HCT116 (cell line): ENCODE measurements at regions not wholly inside any gene's neighbourhood (a gene's known extent, or its start where the extent isn't known, plus 50 kb on each side); places are given as distances from the start of the nearest gene placed in this dataset.

Experiments used
- ATAC-seq: fragments of 200-7000 bp; cut with Tn5 transposase; 2 replicates; pipeline ENCODE4 v1.9.1; 2020; ENCODE audit warnings: mild to moderate bottlenecking, moderate library complexity
- BruUV-seq: library from RNA; stranded (reverse); fragments of 400-500 nt; replicated peaks from 2 replicates; lab custom pipeline; 2021; lab: Mats Ljungman, UMichigan
- CTCF ChIA-PET: fragments of 300-600 bp; sonication (Branson Sonifier 250); formaldehyde crosslinking; loops from one replicate; lab custom pipeline; 2021; ENCODE audit warnings: antibody characterized with exemption; lab: Charles Lee
- POLR2A ChIA-PET: fragments of 300-600, 350-600 bp; sonication (Branson Sonifier 250); formaldehyde crosslinking; loops from one replicate; lab custom pipeline; 2021; ENCODE audit warnings: antibody characterized with exemption; lab: Charles Lee
- RAD21 ChIA-PET, 2 experiments: fragments of 300-600 bp; sonication (Branson Sonifier 250); formaldehyde crosslinking; loops; one replicate each; lab custom pipeline; 2023; ENCODE audit warnings: low total read pairs in 2 of 2; ENCODE audit not compliant: uncharacterized antibody in 2 of 2, unreplicated experiment in 2 of 2, low non-redundant PET in 1 of 2; lab: Charles Lee
- DNase-seq: peaks from one replicate; pipeline ENCODE4 v3.0.0-alpha.2; 2010; ENCODE audit warnings: low read depth, low spot score
- H2AFZ ChIP-seq: fragments of 200-600 bp; shearing (Covaris generic), sonication (generic); 2 replicates; pipeline ENCODE4 v1.6.1; 2017; ENCODE audit warnings: low read depth, mixed run types, mixed read lengths, antibody characterized with exemption, low read length; ENCODE audit not compliant: poor library complexity, severe bottlenecking
- H3K27ac ChIP-seq: 2 replicates; pipeline ENCODE4 v1.5.1; 2012; ENCODE audit warnings: low read depth, low read length
- H3K27me3 ChIP-seq: fragments of 200-600 bp; sonication (generic); 2 replicates; pipeline ENCODE4 v1.6.1; 2016; ENCODE audit warnings: mixed run types, low read length, mixed read lengths; ENCODE audit not compliant: insufficient read depth
- H3K36me3 ChIP-seq, 2 experiments: fragments of 200-500 bp in 1 of 2; fragments of 200-600 bp in 1 of 2; sonication (Bioruptor generic) in 1 of 2; sonication (generic) in 1 of 2; 2 replicates each; pipeline versions ENCODE4 v1.5.1 to v1.6.1; 2014 to 2016; ENCODE audit warnings: low read length in 2 of 2, inconsistent platforms in 1 of 2, mixed read lengths in 1 of 2, mixed run types in 1 of 2; ENCODE audit not compliant: insufficient read depth in 2 of 2, control insufficient read depth in 1 of 2
- H3K4me1 ChIP-seq, 2 experiments: fragments of 200-600 bp in 1 of 2; sonication (generic) in 1 of 2; 2 replicates each; pipeline versions ENCODE4 v1.5.1 to v1.6.1; 2012 to 2017; ENCODE audit warnings: low read length in 2 of 2, inconsistent platforms in 1 of 2, mild to moderate bottlenecking in 1 of 2, mixed read lengths in 1 of 2, mixed run types in 1 of 2, moderate library complexity in 1 of 2; ENCODE audit not compliant: insufficient read depth in 2 of 2, control insufficient read depth in 1 of 2
- H3K4me2 ChIP-seq: fragments of 200-600 bp; sonication (generic); 2 replicates; pipeline ENCODE4 v1.6.1; 2017; ENCODE audit warnings: mixed run types, low read length, mixed read lengths
- H3K4me3 ChIP-seq, 2 experiments: fragments of 200-600 bp in 1 of 2; sonication (generic) in 1 of 2; replicated peaks in 1 of 2; 2 replicates each; pipeline ENCODE4 v1.5.1; 2011 to 2016; ENCODE audit warnings: low read length in 2 of 2, control low read depth in 1 of 2, low read depth in 1 of 2, mild to moderate bottlenecking in 1 of 2, mixed read lengths in 1 of 2, mixed run types in 1 of 2
- H3K79me2 ChIP-seq: fragments of 200-600 bp; sonication (generic); 2 replicates; pipeline ENCODE4 v1.6.1; 2017; ENCODE audit warnings: mild to moderate bottlenecking, mixed run types, low read length, moderate library complexity, mixed read lengths; ENCODE audit not compliant: insufficient read depth
- H3K9ac ChIP-seq: fragments of 200-600 bp; sonication (generic); 2 replicates; pipeline ENCODE4 v1.6.1; 2016; ENCODE audit warnings: low read length, mixed read lengths
- H3K9me2 ChIP-seq: fragments of 200-600 bp; sonication (generic), shearing (Covaris generic); 2 replicates; pipeline ENCODE4 v1.6.1; 2017; ENCODE audit warnings: mixed run types, mild to moderate bottlenecking, moderate library complexity; ENCODE audit not compliant: insufficient read depth
- H3K9me3 ChIP-seq, 2 experiments: fragments of 200-500 bp in 1 of 2; fragments of 200-600 bp in 1 of 2; sonication (Bioruptor generic) in 1 of 2; sonication (generic) in 1 of 2; 2 replicates each; pipeline ENCODE4 v1.6.1; 2014 to 2017; ENCODE audit warnings: low read length in 2 of 2, mixed read lengths in 2 of 2, inconsistent platforms in 1 of 2, low read depth in 1 of 2, mild to moderate bottlenecking in 1 of 2, mixed run types in 1 of 2, moderate library complexity in 1 of 2; ENCODE audit not compliant: control insufficient read depth in 1 of 2, insufficient read depth in 1 of 2
- H4K20me1 ChIP-seq: fragments of 200-600 bp; sonication (generic), shearing (Covaris generic); 2 replicates; pipeline ENCODE4 v1.6.1; 2017; ENCODE audit warnings: mixed run types, mild to moderate bottlenecking, moderate library complexity; ENCODE audit not compliant: insufficient read depth
- ATF3 ChIP-seq: IDR thresholded peaks from 2 replicates; pipeline ENCODE4 v1.6.1; 2012
- CBX3 ChIP-seq: IDR thresholded peaks from 2 replicates; pipeline ENCODE4 v1.6.1; 2012; ENCODE audit warnings: low read depth
- CEBPB ChIP-seq: IDR thresholded peaks from 2 replicates; pipeline ENCODE4 v1.6.1; 2012; ENCODE audit warnings: low read depth
- CTCF ChIP-seq, 3 experiments: fragments of 200-600 bp in 1 of 3; sonication (generic) in 1 of 3; IDR thresholded peaks in 2 of 3; conservative IDR thresholded peaks in 1 of 3; 2 replicates each; pipeline ENCODE4 v1.5.1; 2012 to 2017; ENCODE audit warnings: low read depth in 2 of 3, low read length in 2 of 3, antibody characterized with exemption in 1 of 3, borderline replicate concordance in 1 of 3, control low read depth in 1 of 3, mild to moderate bottlenecking in 1 of 3, mixed read lengths in 1 of 3, mixed run types in 1 of 3, moderate library complexity in 1 of 3; ENCODE audit not compliant: insufficient read depth in 1 of 3
- EGR1 ChIP-seq: IDR thresholded peaks from 2 replicates; pipeline ENCODE4 v1.6.1; 2012; ENCODE audit warnings: low read depth
- EZH2 ChIP-seq: fragments of 200-600 bp; sonication (generic); IDR thresholded peaks from 2 replicates; pipeline ENCODE4 v1.6.1; 2017; ENCODE audit warnings: antibody characterized with exemption, mixed run types
- FOSL1 ChIP-seq: IDR thresholded peaks from 2 replicates; pipeline ENCODE4 v1.6.1; 2012; ENCODE audit warnings: low read depth
- JUND ChIP-seq: IDR thresholded peaks from 2 replicates; pipeline ENCODE4 v1.6.1; 2012
- RAD21 ChIP-seq: IDR thresholded peaks from 2 replicates; pipeline ENCODE4 v1.6.1; 2012; ENCODE audit warnings: low read depth, mild to moderate bottlenecking
- REST ChIP-seq: IDR thresholded peaks from 2 replicates; pipeline ENCODE4 v1.6.1; 2012; ENCODE audit warnings: low read depth
- SIN3A ChIP-seq: IDR thresholded peaks from 2 replicates; pipeline ENCODE4 v1.6.1; 2012; ENCODE audit warnings: low read depth
- SP1 ChIP-seq: IDR thresholded peaks from 2 replicates; pipeline ENCODE4 v1.6.1; 2012; ENCODE audit warnings: low read depth
- SRF ChIP-seq: IDR thresholded peaks from 2 replicates; pipeline ENCODE4 v1.6.1; 2012; ENCODE audit warnings: low read depth
- TCF7L2 ChIP-seq: IDR thresholded peaks from 2 replicates; pipeline ENCODE4 v1.7.0; 2011; ENCODE audit warnings: borderline replicate concordance, inconsistent platforms; ENCODE audit not compliant: insufficient read depth, insufficient read length; ENCODE audit errors: extremely low read depth
- YY1 ChIP-seq: IDR thresholded peaks from 2 replicates; pipeline ENCODE4 v1.6.1; 2011; ENCODE audit warnings: low read length, low read depth, moderate library complexity, mild to moderate bottlenecking; ENCODE audit not compliant: insufficient replicate concordance; ENCODE audit errors: extremely low read depth
- ZBTB33 ChIP-seq: IDR thresholded peaks from 2 replicates; pipeline ENCODE4 v1.6.1; 2011; ENCODE audit warnings: mild to moderate bottlenecking, low read length, moderate library complexity; ENCODE audit not compliant: insufficient replicate concordance; ENCODE audit errors: extremely low read depth
- ZNF274 ChIP-seq: fragments of 200-500 bp; sonication (Bioruptor generic); IDR thresholded peaks from 2 replicates; pipeline ENCODE4 v1.6.1; 2014; ENCODE audit warnings: mild to moderate bottlenecking, low read depth, low read length, inconsistent platforms
- intact Hi-C: fragments of 100-400 bp; cut with micrococcal nuclease; formaldehyde crosslinking; loops from 2 replicates; pipeline ENCODE4 v1.10.0; 2022

GRCh38 chr13:83485101-83485500, 397.2 kb downstream of the SLITRK1 start:
- Histone ChIP-seq H3K27ac (no peak overlapping the region), H3K4me3 (no peak overlapping the region), H3K4me1 (no peaks in the 10 kb centered on the region), H2AFZ (no peak overlapping the region), H3K9ac (no peak overlapping the region), H3K79me2 (no peaks in the 10 kb centered on the region), H3K9me2 (no peaks in the 10 kb centered on the region), H3K4me2 (no peak overlapping the region), H3K27me3 (no peaks in the 10 kb centered on the region), H4K20me1 (no peaks in the 10 kb centered on the region; the same call in 1 of the 2 replicates), H3K9me3 (0 out of 4 replicates have a peak, but pooled peaks cover 0 to 5% of the 10 kb centered on the region in 2 experiments), H3K36me3 (no peaks in the 10 kb centered on the region)
- intact Hi-C loops: no loop called here
- ATAC-seq (no peak), DNase-seq (no peak)
- TF ChIP-seq CTCF (IDR thresholded peaks at IDR 0.05 in 2 of 3, conservative IDR thresholded peaks at IDR 0.05 in 1 of 3; ENCODE audit: borderline replicate concordance in 1 of 3, insufficient read depth in 1 of 3, low read depth in 2 of 3, low read length in 2 of 3) (no peak), TCF7L2 (no peak), CEBPB (no peak), ZNF274 (no peak), REST (no peak), SP1 (no peak), FOSL1 (no peak), SRF (no peak), SIN3A (no peak), CBX3 (no peak), JUND (no peak), EGR1 (no peak), YY1 (no peak), ATF3 (no peak), EZH2 (no peak), RAD21 (no peak), ZBTB33 (no peak)
- RAD21 ChIA-PET: no interaction called here
- POLR2A ChIA-PET: no interaction called here
- CTCF ChIA-PET: no interaction called here
- BruUV-seq: no TSS peak
